Chondrocyte (in vitro differentiated cells): ENCODE measurements at regions not wholly inside any gene's neighbourhood (a gene's known extent, or its start where the extent isn't known, plus 50 kb on each side); places are given as distances from the start of the nearest gene placed in this dataset.
"Not testable (repeated sequence)": the region's sequence is repeated elsewhere in the genome, so short reads cannot be mapped to it uniquely, and the experiment has no call there.

Experiments used
- DNase-seq: peaks from one replicate; pipeline ENCODE4 v3.0.0; 2021; ENCODE audit warnings: mixed read lengths, low spot score
- H3K27ac Mint-ChIP-seq: one replicate; pipeline ENCODE4 v1.8.0; 2021; ENCODE audit warnings: mild to moderate bottlenecking, moderate library complexity, mixed read lengths; ENCODE audit not compliant: unreplicated experiment
- H3K27me3 Mint-ChIP-seq: 2 replicates; pipeline ENCODE4 v1.8.0; 2021; ENCODE audit warnings: low read depth, mixed read lengths
- H3K36me3 Mint-ChIP-seq: 2 replicates; pipeline ENCODE4 v1.8.0; 2021; ENCODE audit warnings: low read depth, mixed read lengths
- H3K4me1 Mint-ChIP-seq: 2 replicates; pipeline ENCODE4 v1.8.0; 2021; ENCODE audit warnings: low read depth, mild to moderate bottlenecking, mixed read lengths
- H3K4me3 Mint-ChIP-seq: one replicate; pipeline ENCODE4 v1.8.0; 2021; ENCODE audit warnings: mild to moderate bottlenecking, moderate library complexity, mixed read lengths; ENCODE audit not compliant: unreplicated experiment
- H3K9me3 Mint-ChIP-seq: 2 replicates; pipeline ENCODE4 v1.8.0; 2021; ENCODE audit warnings: low read depth, mixed read lengths
- CTCF ChIP-seq: fragments of 200-600 bp; sonication (generic); IDR thresholded peaks from 2 replicates; pipeline ENCODE4 v1.5.0; 2021; ENCODE audit warnings: antibody characterized with exemption, mild to moderate bottlenecking, moderate library complexity

- H3K27me3 Mint-ChIP-seq = no peaks in the 10 kb centered on the region
- H3K27ac Mint-ChIP-seq = no peak overlapping the region
- DNase-seq = no peak
- peaks cover 41% of the 10 kb centered on the region for H3K9me3 Mint-ChIP-seq
- H3K4me3 Mint-ChIP-seq = no peak overlapping the region
- TF ChIP-seq CTCF = no peak
- H3K4me1 Mint-ChIP-seq = no peaks in the 10 kb centered on the region
- H3K36me3 Mint-ChIP-seq = peaks cover 16% of the 10 kb centered on the region
Measured at GRCh38 chr15:95693917-95694316, 636.6 kb upstream of the NR2F2 start.

- peaks cover 63% of the 10 kb centered on the region for H3K9me3 Mint-ChIP-seq
Measured at GRCh38 chr15:95698230-95698629, 632.3 kb upstream of the NR2F2 start.

GRCh38 chr15:95698951-95699350 lies 631.5 kb upstream of the NR2F2 start:
- TF ChIP-seq CTCF = no peak
- Mint-ChIP-seq H3K4me1 (no peaks in the 10 kb centered on the region), H3K27me3 (no peaks in the 10 kb centered on the region), H3K4me3 (no peak overlapping the region), H3K27ac (no peak overlapping the region), H3K9me3 (peaks cover 57% of the 10 kb centered on the region), H3K36me3 (peaks cover 26% of the 10 kb centered on the region)
- no peak for DNase-seq

More at GRCh38 chr15:95698230-95698629, 632.3 kb upstream of the NR2F2 start:
- no peak for DNase-seq
- Mint-ChIP-seq H3K4me3 (no peak overlapping the region), H3K36me3 (peaks cover 31% of the 10 kb centered on the region), H3K27ac (no peak overlapping the region), H3K4me1 (no peaks in the 10 kb centered on the region), H3K27me3 (no peaks in the 10 kb centered on the region)
- no peak for TF ChIP-seq CTCF

- Mint-ChIP-seq H3K4me1 (no peaks in the 10 kb centered on the region), H3K36me3 (peaks cover 25% of the 10 kb centered on the region), H3K4me3 (no peak overlapping the region), H3K9me3 (peaks cover 55% of the 10 kb centered on the region), H3K27me3 (no peaks in the 10 kb centered on the region), H3K27ac (no peak overlapping the region)
- no peak for TF ChIP-seq CTCF
- DNase-seq = no peak
Measured at GRCh38 chr15:95699578-95699977, 630.9 kb upstream of the NR2F2 start.

GRCh38 chr15:95700692-95701091 lies 629.8 kb upstream of the NR2F2 start:
- DNase-seq, H3K27ac Mint-ChIP-seq, H3K4me3 Mint-ChIP-seq, H3K27me3 Mint-ChIP-seq, H3K4me1 Mint-ChIP-seq: not testable (repeated sequence)
- H3K9me3 Mint-ChIP-seq = peaks cover 52% of the 10 kb centered on the region
- H3K36me3 Mint-ChIP-seq = peaks cover 20% of the 10 kb centered on the region

- H3K27ac Mint-ChIP-seq = no peak overlapping the region
- H3K4me1 Mint-ChIP-seq = no peaks in the 10 kb centered on the region
- peaks cover 51% of the 10 kb centered on the region for H3K9me3 Mint-ChIP-seq
- peaks cover 20% of the 10 kb centered on the region for H3K36me3 Mint-ChIP-seq
- no peak overlapping the region for H3K4me3 Mint-ChIP-seq
- no peaks in the 10 kb centered on the region for H3K27me3 Mint-ChIP-seq
- no peak for DNase-seq
- TF ChIP-seq CTCF = no peak
Measured at GRCh38 chr15:95701410-95701809, 629.1 kb upstream of the NR2F2 start.
